Lung (tissue), 11 donors: ENCODE measurements at regions not wholly inside any gene's neighbourhood (a gene's known extent, or its start where the extent isn't known, plus 50 kb on each side); places are given as distances from the start of the nearest gene placed in this dataset.

Source experiments
- ATAC-seq: fragments of 200-7000 bp; cut with Tn5 transposase; one replicate; pipeline ENCODE4 v1.9.1; 2020; ENCODE audit warnings: moderate number of reproducible peaks; ENCODE audit not compliant: insufficient read depth, low FRiP score
- DNase-seq, 3 donors: peaks; one replicate each; pipeline ENCODE4 v3.0.0-alpha.2; 2013 to 2017
- H3K27ac ChIP-seq, 2 donors: one replicate each; pipeline ENCODE4 v1.5.1; 2013; ENCODE audit warnings: mild to moderate bottlenecking in 2 of 2, moderate library complexity in 2 of 2, control low read depth in 1 of 2, inconsistent platforms in 1 of 2, low read depth in 1 of 2, low read length in 1 of 2
- H3K27me3 ChIP-seq, 3 donors: one replicate each; pipeline ENCODE4 v1.5.1; 2013; ENCODE audit warnings: low read length in 2 of 3; ENCODE audit not compliant: control insufficient read depth in 3 of 3, insufficient read depth in 3 of 3
- H3K36me3 ChIP-seq, 4 donors: one replicate each; pipeline ENCODE4 v1.5.1; 2013; ENCODE audit warnings: low read length in 4 of 4, mild to moderate bottlenecking in 1 of 4, moderate library complexity in 1 of 4; ENCODE audit not compliant: control insufficient read depth in 4 of 4, insufficient read depth in 4 of 4
- H3K4me1 ChIP-seq, 5 donors: one replicate each; pipeline ENCODE4 v1.5.1; 2013; ENCODE audit warnings: low read length in 5 of 5, mild to moderate bottlenecking in 2 of 5, moderate library complexity in 1 of 5; ENCODE audit not compliant: control insufficient read depth in 5 of 5, insufficient read depth in 5 of 5
- H3K4me3 ChIP-seq: one replicate; pipeline ENCODE4 v1.5.1; 2013; ENCODE audit warnings: mild to moderate bottlenecking, control low read depth, moderate library complexity
- H3K9ac ChIP-seq, 2 donors: one replicate each; pipeline ENCODE4 v1.5.1; 2013; ENCODE audit warnings: low read length in 2 of 2, control low read depth in 1 of 2; ENCODE audit not compliant: insufficient read depth in 1 of 2
- H3K9me3 ChIP-seq, 4 donors: one replicate each; pipeline ENCODE4 v1.5.1; 2013; ENCODE audit warnings: low read length in 3 of 4, mild to moderate bottlenecking in 1 of 4, moderate library complexity in 1 of 4; ENCODE audit not compliant: control insufficient read depth in 4 of 4, insufficient read depth in 3 of 4
- WGBS, 2 donors: extraction: QIAGEN DNeasy Blood & Tissue Kit; methylation state at CpG; one replicate each; pipeline ENCODE4 v1.1.7; 2013; 5-methylcytosine and 5-hydroxymethylcytosine counted together
- TF ChIP-seq, protein P1 (sequence below): IDR thresholded peaks from 2 replicates; pipeline ENCODE4 v1.5.1; 2012; ENCODE audit warnings: mild to moderate bottlenecking; ENCODE audit errors: control extremely low read depth, extremely low read depth
- donor health status: control.
- donor health status: control.
- donor health status: Bipolar disorder and iron deficiency.
- donor health status: healthy.
- donor health status: DM: yes; HTN: yes; CAD: no.

GRCh38 chr4:19829101-19829500, 422.6 kb upstream of the SLIT2 start:
- H3K27ac ChIP-seq: no peak overlapping the region
- no peak overlapping the region for H3K4me3 ChIP-seq
- H3K27me3 ChIP-seq: no peaks in the 10 kb centered on the region
- H3K9me3 ChIP-seq: no peaks in the 10 kb centered on the region
- TF ChIP-seq, protein P1, sequence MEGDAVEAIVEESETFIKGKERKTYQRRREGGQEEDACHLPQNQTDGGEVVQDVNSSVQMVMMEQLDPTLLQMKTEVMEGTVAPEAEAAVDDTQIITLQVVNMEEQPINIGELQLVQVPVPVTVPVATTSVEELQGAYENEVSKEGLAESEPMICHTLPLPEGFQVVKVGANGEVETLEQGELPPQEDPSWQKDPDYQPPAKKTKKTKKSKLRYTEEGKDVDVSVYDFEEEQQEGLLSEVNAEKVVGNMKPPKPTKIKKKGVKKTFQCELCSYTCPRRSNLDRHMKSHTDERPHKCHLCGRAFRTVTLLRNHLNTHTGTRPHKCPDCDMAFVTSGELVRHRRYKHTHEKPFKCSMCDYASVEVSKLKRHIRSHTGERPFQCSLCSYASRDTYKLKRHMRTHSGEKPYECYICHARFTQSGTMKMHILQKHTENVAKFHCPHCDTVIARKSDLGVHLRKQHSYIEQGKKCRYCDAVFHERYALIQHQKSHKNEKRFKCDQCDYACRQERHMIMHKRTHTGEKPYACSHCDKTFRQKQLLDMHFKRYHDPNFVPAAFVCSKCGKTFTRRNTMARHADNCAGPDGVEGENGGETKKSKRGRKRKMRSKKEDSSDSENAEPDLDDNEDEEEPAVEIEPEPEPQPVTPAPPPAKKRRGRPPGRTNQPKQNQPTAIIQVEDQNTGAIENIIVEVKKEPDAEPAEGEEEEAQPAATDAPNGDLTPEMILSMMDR: no peak
- DNase-seq: no peak
- 89 to 94% methylated on average over 4 of the region's 4 CpGs for WGBS, 2 donors
- H3K9ac ChIP-seq: no peak overlapping the region
- H3K36me3 ChIP-seq: no peaks in the 10 kb centered on the region
- no peaks in the 10 kb centered on the region for H3K4me1 ChIP-seq
- no peak for ATAC-seq

- Histone ChIP-seq H3K27ac (no peak overlapping the region), H3K9ac (no peak overlapping the region), H3K4me1 (no peaks in the 10 kb centered on the region), H3K9me3 (no peaks in the 10 kb centered on the region), H3K27me3 (no peaks in the 10 kb centered on the region), H3K4me3 (no peak overlapping the region), H3K36me3 (no peaks in the 10 kb centered on the region)
- TF ChIP-seq, protein P1: no peak
- ATAC-seq: no peak
- 48 to 74% methylated on average over 3 of the region's 3 CpGs for WGBS, 2 donors
- DNase-seq: no peak
These were observed 427.9 kb upstream of the SLIT2 start for GRCh38 chr4:19823781-19824180.

GRCh38 chr4:19819737-19820136, 432.0 kb upstream of the SLIT2 start:
- no peaks in the 10 kb centered on the region for H3K4me1 ChIP-seq
- no peak overlapping the region for H3K4me3 ChIP-seq
- H3K27me3 ChIP-seq: no peaks in the 10 kb centered on the region
- no peaks in the 10 kb centered on the region for H3K36me3 ChIP-seq
- WGBS, 2 donors: 88% methylated on average over 1 of the region's 1 CpG
- ATAC-seq (no peak), DNase-seq (no peak)
- no peaks in the 10 kb centered on the region for H3K9me3 ChIP-seq
- TF ChIP-seq, protein P1: no peak
- no peak overlapping the region for H3K9ac ChIP-seq
- no peak overlapping the region for H3K27ac ChIP-seq

GRCh38 chr4:19809989-19810388, 441.7 kb upstream of the SLIT2 start:
- ATAC-seq: no peak
- 53 to 59% methylated on average over 1 of the region's 1 CpG for WGBS, 2 donors
- H3K9me3 ChIP-seq: no peaks in the 10 kb centered on the region
- TF ChIP-seq, protein P1: no peak
- H3K36me3 ChIP-seq: no peaks in the 10 kb centered on the region
- no peak for DNase-seq
- peaks cover 0 to 25% (median 0%) of the 10 kb centered on the region in 5 donors for H3K4me1 ChIP-seq
- H3K4me3 ChIP-seq: no peak overlapping the region
- no peak overlapping the region for H3K9ac ChIP-seq
- no peaks in the 10 kb centered on the region for H3K27me3 ChIP-seq
- H3K27ac ChIP-seq: no peak overlapping the region
